ENCODE measurements at regions not wholly inside any gene's neighbourhood (a gene's known extent, or its start where the extent isn't known, plus 50 kb on each side); places are given as distances from the start of the nearest gene placed in this dataset.

- DNase-seq, result no peak
These were observed 504.6 kb downstream of the ALG10 start for GRCh38 chr12:34526946-34527345.

- DNase-seq, result no peak
These were observed 525.0 kb downstream of the ALG10 start for GRCh38 chr12:34547276-34547675.

GRCh38 chr12:34591966-34592365 is 569.7 kb downstream of the ALG10 start:
- no peak for DNase-seq

DNA sequence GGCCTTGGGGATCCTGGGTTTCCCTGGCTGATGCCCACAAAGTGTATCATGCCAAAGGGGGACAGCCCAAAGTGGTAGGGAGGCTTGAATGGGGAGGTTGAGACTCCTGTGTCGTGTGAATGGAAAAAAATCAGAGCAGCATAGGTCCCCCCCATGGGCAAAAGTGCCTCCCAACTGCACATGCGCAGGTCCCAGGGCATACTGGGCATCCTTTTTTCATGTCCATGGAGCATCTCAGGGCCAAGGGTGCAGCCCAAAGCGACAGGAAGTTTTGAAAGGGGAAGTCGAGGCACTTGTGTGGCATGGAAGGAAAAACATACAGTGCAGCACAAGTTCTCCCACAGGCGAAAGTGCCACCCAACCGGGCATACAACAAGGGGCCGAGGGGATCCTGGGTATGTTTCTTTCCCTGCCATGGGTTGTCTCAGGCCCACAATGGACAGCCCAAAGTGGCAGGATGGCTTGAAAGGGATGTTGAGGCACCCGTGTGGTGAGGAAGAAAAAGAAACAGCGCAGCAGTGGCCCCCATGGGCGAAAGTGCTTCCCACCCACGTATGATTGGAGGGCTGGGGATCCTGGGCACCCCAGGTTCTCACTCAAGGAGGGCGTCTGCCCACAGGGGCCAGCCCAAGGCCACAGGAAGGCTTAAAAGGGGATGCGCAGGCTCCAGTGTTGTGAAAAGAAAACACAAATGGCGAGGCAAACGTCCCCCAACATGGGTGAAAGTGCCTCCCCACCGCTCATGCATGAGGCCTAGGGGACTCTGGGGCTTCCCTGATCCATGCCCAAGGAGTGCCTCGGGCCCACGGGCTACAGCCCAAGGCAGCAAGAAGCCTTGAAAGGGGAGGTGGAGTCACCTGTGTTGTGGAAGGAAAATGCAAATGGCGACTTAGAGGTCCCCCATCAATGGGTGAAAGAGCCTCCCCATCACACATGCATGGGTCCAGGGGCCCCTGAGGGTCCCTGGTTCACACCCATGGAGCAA is 573.7 kb downstream of the ALG10 start:
- no peak for DNase-seq

- DNase-seq, result no peak
These were observed 575.5 kb downstream of the ALG10 start for GRCh38 chr12:34597548-34598351.

GRCh38 chr12:34598352-34598827 is 576.1 kb downstream of the ALG10 start:
- DNase-seq, result no peak

GRCh38 chr12:34598851-34599529 is 576.7 kb downstream of the ALG10 start:
- no peak for DNase-seq

- no peak for DNase-seq
These were observed 577.5 kb downstream of the ALG10 start for GRCh38 chr12:34599530-34600513.

GRCh38 chr12:34600592-34601462 is 578.5 kb downstream of the ALG10 start:
- DNase-seq, result no peak

DNA sequence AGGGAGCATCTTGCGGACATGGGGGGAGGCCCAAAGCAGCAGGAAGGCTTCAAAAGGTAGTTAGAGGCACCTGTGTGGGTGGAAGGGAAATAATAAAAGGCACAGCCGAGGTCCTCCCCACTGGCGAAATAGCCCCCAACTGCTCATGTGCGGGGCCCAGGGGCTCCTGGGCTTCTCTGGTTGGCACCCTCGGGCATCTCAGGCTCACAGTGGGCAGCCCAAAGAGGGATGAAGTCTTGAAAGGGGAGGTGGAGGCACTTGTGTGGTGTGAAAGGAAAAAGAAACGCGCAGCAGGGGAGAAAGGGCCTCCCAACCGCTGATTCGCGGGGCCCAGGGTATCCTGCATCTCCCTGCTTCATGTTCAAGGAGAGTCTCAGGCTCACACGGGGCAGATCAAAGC is 579.4 kb downstream of the ALG10 start:
- DNase-seq, result no peak

DNA sequence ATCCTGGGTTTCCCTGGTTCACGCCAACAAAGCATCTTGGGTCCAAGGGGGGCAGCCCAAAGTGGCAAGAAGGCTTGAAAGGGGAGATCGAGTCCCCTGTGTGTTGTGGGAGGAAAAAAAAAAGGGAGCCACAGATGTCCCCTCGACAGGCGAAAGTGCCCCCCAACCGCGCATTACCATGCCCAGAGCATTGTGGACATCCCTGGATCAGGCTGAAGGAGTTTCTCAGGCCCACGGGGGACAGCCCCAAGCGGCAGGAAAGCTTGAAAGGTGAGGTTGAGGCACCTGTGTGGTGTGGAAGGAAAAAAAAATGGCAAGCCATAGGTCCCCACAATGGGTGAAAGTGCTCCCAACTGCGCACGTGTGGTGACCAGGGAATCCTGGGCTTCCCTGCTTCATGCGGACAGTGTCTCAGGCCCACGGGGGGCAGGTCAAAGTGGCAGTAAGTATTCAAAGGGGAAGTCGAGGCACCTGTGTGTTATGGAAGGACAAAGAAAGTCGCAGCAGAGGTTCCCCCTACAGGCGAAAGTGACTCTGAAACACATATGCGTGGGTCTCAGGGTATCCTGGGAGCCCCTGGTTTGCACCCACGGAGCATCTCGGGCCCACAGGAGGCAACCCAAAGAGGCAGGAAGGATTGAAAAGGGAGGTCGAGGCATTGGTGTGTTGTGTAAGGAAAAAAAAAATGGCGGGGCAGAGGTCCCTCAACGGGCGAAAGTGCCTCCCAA is 580.1 kb downstream of the ALG10 start:
- DNase-seq, result no peak

GRCh38 chr12:34603382-34604035 is 581.2 kb downstream of the ALG10 start:
- DNase-seq, result no peak

DNA sequence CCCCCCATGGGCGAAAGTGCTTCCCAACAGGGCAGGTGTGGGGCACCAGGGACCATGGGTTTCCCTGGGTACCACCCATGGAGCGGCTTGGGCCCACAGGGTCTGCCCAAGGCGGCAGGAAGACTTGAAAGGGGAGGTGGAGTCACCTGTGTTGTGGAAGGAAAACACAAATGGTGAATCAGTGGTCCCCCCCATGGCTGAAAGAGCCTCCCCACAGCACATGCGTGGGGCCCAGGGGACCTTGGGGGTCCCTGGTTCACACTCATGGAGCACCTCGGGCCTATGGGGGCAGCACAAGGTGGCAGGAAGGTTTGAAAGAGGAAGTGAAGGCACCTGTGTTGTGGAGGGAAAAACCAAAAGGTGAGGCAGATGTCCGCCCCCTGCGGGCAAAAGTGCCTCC is 581.9 kb downstream of the ALG10 start:
- DNase-seq, result peak; percentile 8

- no peak for DNase-seq
These were observed 582.6 kb downstream of the ALG10 start for GRCh38 chr12:34604631-34605509.

- no peak for DNase-seq
These were observed 583.2 kb downstream of the ALG10 start for GRCh38 chr12:34605510-34605887.

DNA sequence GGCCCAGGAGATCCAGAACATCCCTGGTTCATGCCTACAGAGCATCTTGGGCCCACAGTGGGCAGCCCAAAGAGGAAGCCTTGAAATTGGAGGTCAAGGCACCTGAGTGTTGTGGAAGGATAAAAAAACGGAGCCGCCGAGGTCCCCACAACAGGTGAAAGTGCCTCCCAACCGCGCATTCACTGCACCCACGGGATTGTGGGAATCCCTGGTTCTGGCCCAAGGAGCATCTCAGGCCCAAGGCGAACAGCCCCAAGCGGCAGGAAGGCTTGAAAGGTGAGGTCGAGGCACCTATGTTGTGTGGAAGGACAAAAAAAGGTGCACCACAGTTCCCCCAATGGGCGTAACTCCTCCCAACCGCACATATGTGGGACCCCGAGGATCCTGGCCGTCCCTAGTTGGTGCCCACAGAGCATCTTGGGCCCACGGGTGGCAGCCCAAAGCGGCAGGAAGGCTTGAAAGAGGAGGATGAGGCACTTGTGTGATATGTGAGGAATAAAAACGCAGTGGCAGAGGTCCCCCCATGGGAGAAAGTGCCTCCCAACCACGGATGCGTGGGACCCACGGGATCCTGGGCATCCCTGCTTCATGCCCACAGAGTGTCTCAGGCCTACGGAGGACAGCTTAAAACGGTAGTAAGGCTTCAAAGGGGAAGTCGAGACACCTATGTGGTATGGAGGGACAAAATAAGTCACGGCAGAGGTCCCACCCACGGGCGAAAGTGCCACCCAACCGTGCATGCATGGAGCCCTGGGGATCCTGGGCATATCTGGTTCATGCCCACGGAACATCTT is 583.9 kb downstream of the ALG10 start:
- DNase-seq, result no peak

GRCh38 chr12:34606749-34607519 is 584.6 kb downstream of the ALG10 start:
- no peak for DNase-seq
